ENCODE measurements at regions not wholly inside any gene's neighbourhood (a gene's known extent, or its start where the extent isn't known, plus 50 kb on each side); places are given as distances from the start of the nearest gene placed in this dataset.

- no peak for TF ChIP-seq BHLHE40 (IDR thresholded peaks at IDR 0.05; ENCODE audit: low read depth, low read length)
- TF ChIP-seq MAZ (IDR thresholded peaks at IDR 0.05; ENCODE audit: borderline replicate concordance, low read depth, low read length), result no peak
- TF ChIP-seq RCOR1 (IDR thresholded peaks at IDR 0.05; ENCODE audit: insufficient replicate concordance, low read length), result no peak
- TF ChIP-seq RAD21 (IDR thresholded peaks at IDR 0.05; ENCODE audit: low read length), result no peak
- no peak for TF ChIP-seq POLR2A (IDR thresholded peaks at IDR 0.05; ENCODE audit: low read depth, low read length)
These were observed 149.3 kb upstream of the POU5F2 start (continued) for GRCh38 chr5:93890657-93891056.

GRCh38 chr5:93887678-93888077, 146.3 kb upstream of the POU5F2 start:
- no peak overlapping the region for H3K27ac ChIP-seq (ENCODE audit: insufficient read depth, low read length)
- H3K27me3 ChIP-seq (ENCODE audit: control insufficient read depth, insufficient read depth, low read length), result no peaks in the 10 kb centered on the region
- H3K18ac ChIP-seq (ENCODE audit: low read depth, low read length), result no peak overlapping the region
- H4K20me1 ChIP-seq (ENCODE audit: insufficient read depth, low read length), result no peaks in the 10 kb centered on the region
- H3K36me3 ChIP-seq (ENCODE audit: control insufficient read depth, insufficient read depth, low read length), result no peaks in the 10 kb centered on the region
- no peak overlapping the region for H4K8ac ChIP-seq (ENCODE audit: low read depth in 2 of 2, low read length in 2 of 2)
- no peak overlapping the region for H3K4ac ChIP-seq (ENCODE audit: low read depth, low read length)
- no peak overlapping the region for H3K9ac ChIP-seq (ENCODE audit: low read depth, low read length)
- ChIA-PET POLR2A (ENCODE audit: unreplicated experiment) (no interaction called here), CTCF (interaction anchor here (0.6 kb wide), 2 partner anchors 280 to 856 kb away, joined by 3 to 4 read pairs; no protein-coding TSS in a partner anchor)
- H3K9me1 ChIP-seq (ENCODE audit: insufficient read depth, low read length), result no peaks in the 10 kb centered on the region
- H4K91ac ChIP-seq (ENCODE audit: insufficient read depth, low read depth, low read length), result no peak overlapping the region
- no peak overlapping the region for H3K14ac ChIP-seq (replicated peaks; ENCODE audit: low read depth, low read length)
- no peak overlapping the region for H2BK15ac ChIP-seq (ENCODE audit: low read depth, low read length)
- ATAC-seq (ENCODE audit: low read depth), result no peak
- BruUV-seq (replicated peaks), result no TSS peak
- no peak overlapping the region for H2AK9ac ChIP-seq (replicated peaks; ENCODE audit: low read depth, low read length, poor library complexity)
- H2BK120ac ChIP-seq (ENCODE audit: low read depth, low read length), result no peak overlapping the region
- no peak overlapping the region for H2AK5ac ChIP-seq (ENCODE audit: low read depth, low read length)
- no peak overlapping the region for H3K23ac ChIP-seq (ENCODE audit: low read depth, low read length)
- H2AFZ ChIP-seq (replicated peaks; ENCODE audit: low read length, poor library complexity), result no peak overlapping the region
- WGBS, 2 experiments (ENCODE audit: extremely low coverage in 2 of 2, insufficient read length in 1 of 2), result no CpG with 5 or more reads among the region's 1 CpG
- no peak overlapping the region for H3K4me2 ChIP-seq (ENCODE audit: low read depth, low read length)
- H2BK20ac ChIP-seq (ENCODE audit: low read depth, low read length), result no peak overlapping the region
- intact Hi-C loops (cut with micrococcal nuclease) (no loop called here), in situ Hi-C loops (cut with MboI; ENCODE audit: low sequenced_read_pairs) (no loop called here), dilution Hi-C loops (cut with HindIII; ENCODE audit: low sequenced_read_pairs, unreplicated experiment) (no loop called here)
- no peak overlapping the region for H3K56ac ChIP-seq (ENCODE audit: extremely low read depth, insufficient read depth, low read length)
- no peaks in the 10 kb centered on the region for H3K9me3 ChIP-seq (ENCODE audit: control insufficient read depth, insufficient read depth, low read length)
- no peak overlapping the region for H4K5ac ChIP-seq (ENCODE audit: low read depth, low read length)
- no peak overlapping the region for H2BK5ac ChIP-seq (ENCODE audit: low read depth, low read length, poor library complexity, severe bottlenecking)
- TF ChIP-seq CHD1 (IDR thresholded peaks at IDR 0.05; ENCODE audit: low read depth, low read length) (no peak), NFE2L2 (IDR thresholded peaks at IDR 0.05; ENCODE audit: low read depth, low read length) (no peak), CTCF (conservative IDR thresholded peaks at IDR 0.05; ENCODE audit: low read depth, low read length) (no peak), BHLHE40 (IDR thresholded peaks at IDR 0.05; ENCODE audit: low read depth, low read length) (no peak), RAD21 (IDR thresholded peaks at IDR 0.05; ENCODE audit: low read length) (no peak), RCOR1 (IDR thresholded peaks at IDR 0.05; ENCODE audit: insufficient replicate concordance, low read length) (no peak), MAZ (IDR thresholded peaks at IDR 0.05; ENCODE audit: borderline replicate concordance, low read depth, low read length) (no peak), FOS (IDR thresholded peaks at IDR 0.05; ENCODE audit: low read depth, low read length) (no peak), MXI1 (IDR thresholded peaks at IDR 0.05; ENCODE audit: borderline replicate concordance, low read depth, low read length) (no peak), CEBPB (IDR thresholded peaks at IDR 0.05; ENCODE audit: low read depth, low read length) (no peak), MAFK (IDR thresholded peaks at IDR 0.05; ENCODE audit: low read depth, low read length) (no peak), POLR2A (IDR thresholded peaks at IDR 0.05; ENCODE audit: low read depth, low read length) (no peak), ELK1 (IDR thresholded peaks at IDR 0.05; ENCODE audit: borderline replicate concordance, low read depth, low read length) (no peak)
- no peaks in the 10 kb centered on the region for H3K4me1 ChIP-seq (ENCODE audit: control insufficient read depth, insufficient read depth, low read length)
- no peak overlapping the region for H3K4me3 ChIP-seq (ENCODE audit: insufficient read depth, low read depth, low read length)
- no peaks in the 10 kb centered on the region; a peak in 2 of 4 replicates for H3K79me1 ChIP-seq (ENCODE audit: low read depth in 1 of 2, low read length in 2 of 2)
- DNase-seq, result no peak
